Body of pancreas (tissue), 4 donors: ENCODE measurements at regions not wholly inside any gene's neighbourhood (a gene's known extent, or its start where the extent isn't known, plus 50 kb on each side); places are given as distances from the start of the nearest gene placed in this dataset.

Experiments
- ATAC-seq: fragments of 150-250 bp; one replicate; pipeline ENCODE4 v1.9.1; 2016
- DNase-seq, 4 donors: peaks; one replicate each; pipeline ENCODE4 v3.0.0-alpha.2; 2019
- H3K27ac ChIP-seq, 4 donors: fragments of 200-600 bp; sonication (generic); 1 replicate in 3 of 4; 2 replicates in 1 of 4; pipeline versions ENCODE4 v1.5.1 to v1.6.1; 2016 to 2019; ENCODE audit warnings: mild to moderate bottlenecking in 1 of 4, mixed read lengths in 1 of 4, moderate library complexity in 1 of 4
- H3K27me3 ChIP-seq, 2 donors: fragments of 200-600 bp; sonication (generic); one replicate each; pipeline ENCODE4 v1.6.0; 2016; ENCODE audit warnings: mild to moderate bottlenecking in 1 of 2
- H3K36me3 ChIP-seq, 2 donors: fragments of 200-600 bp; sonication (generic); replicated peaks in 1 of 2; 2 replicates each; pipeline ENCODE4 v1.5.1; 2016; ENCODE audit warnings: low read depth in 2 of 2; ENCODE audit not compliant: insufficient read depth in 1 of 2
- H3K4me1 ChIP-seq: fragments of 200-600 bp; sonication (generic); one replicate; pipeline ENCODE4 v1.6.0; 2016
- H3K4me3 ChIP-seq, 2 donors: fragments of 200-600 bp; sonication (generic); 1 replicate in 1 of 2; 2 replicates in 1 of 2; pipeline ENCODE4 v1.5.1; 2016 to 2019
- H3K9me3 ChIP-seq, 3 donors: fragments of 200-600 bp; sonication (generic); 1 replicate in 2 of 3; 2 replicates in 1 of 3; pipeline ENCODE4 v1.5.1; 2016
- CTCF ChIP-seq, 7 experiments: fragments of 450-650 bp in 4 of 7; fragments of 200-600 bp in 3 of 7; sonication (generic) in 3 of 7; IDR thresholded peaks; one replicate each; pipeline ENCODE4 v1.5.1; 2016 to 2019; ENCODE audit warnings: antibody characterized with exemption in 7 of 7
- POLR2A ChIP-seq, 3 donors: fragments of 450-650 bp; IDR thresholded peaks; one replicate each; pipeline ENCODE4 v1.6.1; 2016; ENCODE audit warnings: antibody characterized with exemption in 3 of 3, mild to moderate bottlenecking in 2 of 3
- WGBS, 2 donors: methylation state at CpG; one replicate each; pipeline ENCODE4 v1.1.5; 2017; 5-methylcytosine and 5-hydroxymethylcytosine counted together
- intact Hi-C: fragments of 100-400 bp; cut with DNase I; formaldehyde crosslinking; loops from one replicate; pipeline ENCODE4 v1.15.1; 2023

- H3K9me3 ChIP-seq: no peaks in the 10 kb centered on the region
- H3K27me3 ChIP-seq: no peaks in the 10 kb centered on the region
- no peak for TF ChIP-seq POLR2A (IDR thresholded peaks at IDR 0.05)
- no peak for TF ChIP-seq CTCF (IDR thresholded peaks at IDR 0.05)
- no peak overlapping the region for H3K4me3 ChIP-seq
- ATAC-seq (no peak), DNase-seq (no peak)
- H3K27ac ChIP-seq: no peak overlapping the region
- no peaks in the 10 kb centered on the region for H3K36me3 ChIP-seq
- intact Hi-C loops: no loop called here
- peaks cover 10% of the 10 kb centered on the region for H3K4me1 ChIP-seq
- 84% methylated on average over 22 to 30 of the region's 30 CpGs for WGBS, 2 donors
These were observed 250.8 kb downstream of the C16orf95 start for GRCh38 chr16:87066133-87067002.

- no peaks in the 10 kb centered on the region for H3K27me3 ChIP-seq
- no peak for ATAC-seq
- WGBS, 2 donors: 73 to 75% methylated on average over 21 of the region's 24 CpGs
- no peaks in the 10 kb centered on the region for H3K36me3 ChIP-seq
- TF ChIP-seq CTCF (IDR thresholded peaks at IDR 0.05): no peak
- TF ChIP-seq POLR2A (IDR thresholded peaks at IDR 0.05): no peak
- H3K4me3 ChIP-seq: no peak overlapping the region
- peaks cover 10% of the 10 kb centered on the region for H3K4me1 ChIP-seq
- DNase-seq: no peak
- intact Hi-C loops: no loop called here
- H3K27ac ChIP-seq: no peak overlapping the region
- no peaks in the 10 kb centered on the region for H3K9me3 ChIP-seq
These were observed 250.1 kb downstream of the C16orf95 start for GRCh38 chr16:87067003-87067556.

DNA sequence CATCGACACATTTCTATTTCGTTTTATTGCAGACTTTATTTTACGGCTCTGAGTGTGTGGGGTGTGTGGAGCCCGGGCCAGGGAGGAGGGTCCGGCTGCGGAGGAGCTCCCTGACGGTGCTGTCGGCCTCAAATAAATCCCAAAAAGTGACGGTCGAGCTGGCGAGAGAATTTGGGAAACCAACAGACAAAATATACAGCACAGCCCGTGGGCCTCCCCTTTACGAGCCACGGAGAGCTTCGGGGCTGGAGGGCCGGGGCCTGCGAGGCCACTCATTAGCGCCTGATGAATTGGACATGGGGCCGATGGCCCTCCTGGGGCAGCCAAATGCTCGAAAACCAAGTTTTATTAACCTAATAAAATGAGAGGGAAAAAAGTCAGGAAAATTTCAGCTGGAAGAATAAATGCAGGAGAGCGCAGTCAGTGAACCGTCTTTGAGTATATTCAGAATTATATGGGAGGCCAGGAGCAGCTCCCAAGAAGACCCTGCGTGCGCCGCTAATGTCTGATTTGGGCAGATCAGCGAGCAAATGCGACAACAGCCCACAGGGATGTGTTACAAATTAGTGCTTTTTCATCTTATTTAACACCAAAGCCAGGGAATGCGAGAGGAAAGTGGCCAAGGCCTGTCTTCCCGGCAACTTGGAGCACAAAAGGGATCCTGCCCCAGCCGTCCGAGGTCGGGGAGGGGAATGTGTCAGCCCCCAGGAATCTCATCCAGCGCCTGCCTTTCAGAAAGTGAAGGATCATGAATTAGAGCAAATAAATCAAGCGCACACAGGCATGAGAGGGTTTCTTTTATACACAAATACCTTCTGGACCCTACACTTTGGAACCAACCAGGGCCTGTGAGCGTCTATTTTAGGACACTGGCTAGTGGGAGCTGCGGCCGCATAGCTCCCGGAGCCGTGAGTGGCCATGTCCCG, 249.1 kb downstream of the C16orf95 start:
- Histone ChIP-seq H3K36me3 (no peaks in the 10 kb centered on the region), H3K27me3 (no peaks in the 10 kb centered on the region), H3K4me3 (no peak overlapping the region), H3K4me1 (no peaks in the 10 kb centered on the region), H3K9me3 (no peaks in the 10 kb centered on the region), H3K27ac (no peak overlapping the region)
- ATAC-seq (no peak), DNase-seq (no peak)
- intact Hi-C loops: no loop called here
- no peak for TF ChIP-seq CTCF (IDR thresholded peaks at IDR 0.05)
- TF ChIP-seq POLR2A (IDR thresholded peaks at IDR 0.05): no peak
- 82% methylated on average over 39 to 40 of the region's 40 CpGs for WGBS, 2 donors

DNA sequence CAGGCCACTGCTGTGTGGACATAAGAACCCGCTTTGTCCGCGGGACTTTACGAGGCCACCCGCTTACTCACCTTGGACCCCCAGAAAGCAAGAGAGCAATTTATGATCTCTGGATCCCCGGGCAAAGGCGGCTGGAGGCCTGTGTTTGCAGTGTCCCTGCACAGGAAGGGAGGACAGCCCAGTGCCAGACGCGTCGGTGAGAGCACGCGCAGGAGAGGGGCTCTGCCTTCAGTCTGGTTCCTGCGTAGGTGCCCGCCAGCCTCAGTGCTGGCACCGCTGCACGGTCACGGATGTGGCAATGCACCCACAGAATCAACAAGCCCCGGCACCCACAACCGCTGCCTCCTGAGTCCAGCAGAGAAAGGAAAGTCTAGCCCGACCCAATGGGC, 248.4 kb downstream of the C16orf95 start:
- DNase-seq (no peak), ATAC-seq (no peak)
- Histone ChIP-seq H3K4me3 (no peak overlapping the region), H3K27me3 (no peaks in the 10 kb centered on the region), H3K27ac (no peak overlapping the region), H3K4me1 (no peaks in the 10 kb centered on the region), H3K36me3 (no peaks in the 10 kb centered on the region), H3K9me3 (no peaks in the 10 kb centered on the region)
- no peak for TF ChIP-seq CTCF (IDR thresholded peaks at IDR 0.05)
- no peak for TF ChIP-seq POLR2A (IDR thresholded peaks at IDR 0.05)
- intact Hi-C loops: no loop called here
- WGBS, 2 donors: 88 to 96% methylated on average over 15 to 20 of the region's 20 CpGs
